NB4 (cell line): ENCODE measurements at regions not wholly inside any gene's neighbourhood (a gene's known extent, or its start where the extent isn't known, plus 50 kb on each side); places are given as distances from the start of the nearest gene placed in this dataset.

Source experiments
- CTCF ChIP-seq: IDR thresholded peaks from one replicate; pipeline ENCODE4 v1.5.1; 2012; ENCODE audit warnings: low read depth, low read length
- MYC ChIP-seq: IDR thresholded peaks from 2 replicates; pipeline ENCODE4 v1.6.1; 2011; ENCODE audit warnings: low read depth, low read length
- POLR2A ChIP-seq: IDR thresholded peaks from 2 replicates; pipeline ENCODE4 v1.6.1; 2011; ENCODE audit warnings: mild to moderate bottlenecking; ENCODE audit not compliant: insufficient read length; ENCODE audit errors: extremely low read depth
- TF ChIP-seq, protein P1 (sequence below): IDR thresholded peaks from 2 replicates; pipeline ENCODE4 v1.6.1; 2011; ENCODE audit warnings: low read depth, low read length

- TF ChIP-seq CTCF (no peak), POLR2A (no peak), MYC (no peak)
- TF ChIP-seq, protein P1, sequence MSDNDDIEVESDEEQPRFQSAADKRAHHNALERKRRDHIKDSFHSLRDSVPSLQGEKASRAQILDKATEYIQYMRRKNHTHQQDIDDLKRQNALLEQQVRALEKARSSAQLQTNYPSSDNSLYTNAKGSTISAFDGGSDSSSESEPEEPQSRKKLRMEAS: no peak
Measured at GRCh38 chr6:40891686-40892085, 147.3 kb downstream of the UNC5CL start.
